Stimulated activated CD4-positive, alpha-beta T cell treated with anti-CD3 and anti-CD28 coated beads, Interleukin-2, amount 100 ng/mL, for 24 hours (primary cell): ENCODE measurements at regions not wholly inside any gene's neighbourhood (a gene's known extent, or its start where the extent isn't known, plus 50 kb on each side); places are given as distances from the start of the nearest gene placed in this dataset.
"Not testable (repeated sequence)": the region's sequence is repeated elsewhere in the genome, so short reads cannot be mapped to it uniquely, and the experiment has no call there.

Experiments
- DNase-seq, 2 donors: peaks; one replicate each; pipeline ENCODE4 v3.0.0-alpha.2; 2020

- no peak for DNase-seq
These were observed 62.4 kb upstream of the NANOS1 start for GRCh38 chr10:118967160-118967559.

- no peak for DNase-seq
These were observed 61.5 kb upstream of the NANOS1 start for GRCh38 chr10:118968060-118968459.

GRCh38 chr10:118968482-118968881 is 61.0 kb upstream of the NANOS1 start:
- no peak for DNase-seq

- no peak for DNase-seq
These were observed 60.5 kb upstream of the NANOS1 start for GRCh38 chr10:118969014-118969413.

- DNase-seq = no peak
These were observed 58.7 kb upstream of the NANOS1 start for GRCh38 chr10:118970770-118971169.

- DNase-seq = no peak
These were observed 58.3 kb upstream of the NANOS1 start for GRCh38 chr10:118971187-118971586.

GRCh38 chr10:118971876-118972275 is 57.6 kb upstream of the NANOS1 start:
- no peak for DNase-seq

- DNase-seq = no peak
These were observed 55.8 kb upstream of the NANOS1 start for GRCh38 chr10:118973744-118974143.

- no peak for DNase-seq
These were observed 54.6 kb upstream of the NANOS1 start for GRCh38 chr10:118974951-118975350.

- not testable (repeated sequence) for DNase-seq
These were observed 53.3 kb upstream of the NANOS1 start for GRCh38 chr10:118976219-118976618.

GRCh38 chr10:118977022-118977599 is 52.4 kb upstream of the NANOS1 start:
- DNase-seq = no peak

- DNase-seq = no peak
These were observed 51.7 kb upstream of the NANOS1 start for GRCh38 chr10:118977835-118978234.

GRCh38 chr10:118978316-118978997 is 51.1 kb upstream of the NANOS1 start:
- DNase-seq = no peak

GRCh38 chr10:118978998-118979350 is 50.5 kb upstream of the NANOS1 start:
- no peak for DNase-seq

- DNase-seq = no peak
These were observed 49.9 kb upstream of the NANOS1 start for GRCh38 chr10:118979661-118980060.
